Cerebellar nuclear complex (tissue), 1 donor: ENCODE measurements at regions not wholly inside any gene's neighbourhood (a gene's known extent, or its start where the extent isn't known, plus 50 kb on each side); places are given as distances from the start of the nearest gene placed in this dataset.
"Not testable (repeated sequence)": the region's sequence is repeated elsewhere in the genome, so short reads cannot be mapped to it uniquely, and the experiment has no call there.

Experiments used
- DNase-seq, 2 experiments: peaks; one replicate each; lab custom pipeline; 2025; lab: John Stamatoyannopoulos, UW

- no peak for DNase-seq
These were observed 274.1 kb upstream of the CHRM3 start for GRCh38 chr1:239112101-239112935.

DNA sequence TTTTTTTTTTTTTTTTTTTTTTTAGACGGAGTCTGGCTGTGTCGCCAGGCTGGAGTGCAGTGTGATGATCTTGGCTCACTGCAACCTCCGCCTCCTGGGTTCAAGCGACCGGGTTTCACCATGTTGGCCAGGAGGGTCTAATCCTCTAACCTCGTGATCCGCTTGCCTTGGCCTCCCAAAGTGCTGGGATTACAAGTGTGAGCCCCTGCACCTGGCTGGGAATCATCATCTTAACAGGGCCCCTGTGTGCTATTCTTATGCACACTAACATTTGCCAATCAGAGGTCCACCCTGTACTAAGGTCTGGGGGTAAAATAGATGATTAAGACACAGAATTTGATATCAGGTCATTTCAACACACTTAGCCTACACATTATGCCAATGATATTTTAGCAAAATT is 278.7 kb upstream of the CHRM3 start:
- no peak for DNase-seq

GRCh38 chr1:239106689-239107088 is 279.7 kb upstream of the CHRM3 start:
- not testable (repeated sequence) for DNase-seq

GRCh38 chr1:239098400-239099037 is 287.8 kb upstream of the CHRM3 start:
- DNase-seq: no peak

DNA sequence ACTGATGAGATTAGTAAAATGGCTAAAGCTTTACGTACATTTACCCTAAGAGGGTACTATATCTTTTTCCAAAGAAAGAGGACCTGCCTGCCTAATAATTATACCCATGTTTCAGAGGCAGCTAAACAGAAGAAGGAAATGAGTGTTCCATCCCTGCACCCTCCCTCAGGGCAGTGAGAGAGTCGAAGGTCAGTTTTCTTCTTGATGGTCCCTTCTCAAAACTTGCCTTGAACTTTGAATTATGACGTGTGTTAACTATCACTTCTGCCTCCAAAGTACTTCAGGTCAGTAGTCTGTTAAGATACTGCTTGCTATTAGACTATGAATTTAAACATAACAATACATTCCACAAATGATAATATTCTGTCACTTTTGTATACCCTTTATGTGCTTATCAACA is 294.8 kb upstream of the CHRM3 start:
- no peak for DNase-seq

DNA sequence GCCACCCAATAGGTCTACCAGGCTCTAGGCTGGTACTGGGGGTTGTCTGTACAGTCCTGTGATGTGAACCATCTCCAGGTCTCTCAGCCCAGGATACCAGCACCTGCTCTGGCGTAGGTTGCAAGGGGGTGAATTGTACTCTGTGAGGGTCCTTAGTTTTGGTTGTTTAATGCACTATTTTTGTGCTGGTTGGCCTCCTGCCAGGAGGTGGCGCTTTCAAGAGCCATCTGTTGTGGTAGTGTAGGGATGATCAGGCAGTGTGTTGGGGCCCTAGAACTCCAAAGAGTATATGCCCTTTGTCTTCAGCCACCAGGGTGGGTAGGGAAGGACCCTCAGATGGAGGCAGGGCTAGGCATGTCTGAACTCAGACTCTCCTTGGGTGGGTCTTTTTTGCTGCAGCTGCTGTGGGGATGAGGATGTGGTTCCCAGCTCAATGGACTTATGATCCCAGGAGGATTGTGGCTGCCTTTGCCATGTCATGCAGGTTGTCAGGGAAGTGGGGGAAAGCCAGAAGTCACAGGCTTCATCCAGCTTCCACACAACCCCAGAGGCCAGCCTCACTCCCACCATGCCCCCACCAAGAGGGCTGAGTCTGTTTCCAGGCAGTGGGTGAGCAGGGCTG is 301.8 kb upstream of the CHRM3 start:
- no peak for DNase-seq

- not testable (repeated sequence) for DNase-seq
These were observed 304.4 kb upstream of the CHRM3 start for GRCh38 chr1:239081947-239082346.

DNA sequence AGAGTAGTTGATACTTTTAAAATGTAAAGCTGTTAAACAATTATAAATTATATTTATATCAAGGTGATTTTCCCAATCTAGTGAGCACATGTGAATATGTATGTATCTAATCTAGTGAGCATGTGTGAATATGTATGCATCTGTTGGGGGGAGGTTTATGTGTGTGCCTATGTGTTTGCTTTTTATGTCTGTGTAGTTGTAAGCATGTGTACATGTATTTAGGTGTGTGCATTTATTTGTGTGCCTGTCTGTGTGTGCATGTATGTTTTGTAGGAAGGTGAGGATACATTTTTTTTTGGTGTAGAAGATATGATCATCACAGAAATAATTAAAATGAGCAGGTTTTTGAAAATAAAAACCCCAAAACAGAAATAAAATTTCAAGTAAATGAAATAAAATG is 318.9 kb upstream of the CHRM3 start:
- no peak for DNase-seq

- DNase-seq: no peak
These were observed 319.3 kb upstream of the CHRM3 start for GRCh38 chr1:239067058-239067457.

GRCh38 chr1:239061770-239062169 is 324.6 kb upstream of the CHRM3 start:
- no peak for DNase-seq

GRCh38 chr1:239058190-239058589 is 328.2 kb upstream of the CHRM3 start:
- DNase-seq: no peak

DNA sequence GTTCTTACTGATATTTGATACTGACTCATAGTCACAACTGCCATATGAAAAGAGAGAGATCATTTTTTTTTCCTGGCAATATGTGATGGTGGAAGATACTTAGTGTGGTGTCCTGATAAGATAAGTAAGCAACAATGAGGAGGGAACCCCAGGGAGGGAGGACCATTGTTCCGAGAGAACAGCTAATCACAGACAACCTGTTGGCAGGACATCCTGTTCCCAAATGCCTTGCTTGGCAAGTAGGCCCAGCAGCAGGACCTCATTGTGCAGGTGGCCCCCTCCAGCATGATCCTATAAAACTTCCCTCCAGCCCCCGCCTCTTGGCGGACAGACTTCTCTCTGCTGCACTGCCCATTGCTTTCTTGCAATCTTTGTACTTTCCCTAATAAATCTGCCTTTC is 329.4 kb upstream of the CHRM3 start:
- no peak for DNase-seq

DNA sequence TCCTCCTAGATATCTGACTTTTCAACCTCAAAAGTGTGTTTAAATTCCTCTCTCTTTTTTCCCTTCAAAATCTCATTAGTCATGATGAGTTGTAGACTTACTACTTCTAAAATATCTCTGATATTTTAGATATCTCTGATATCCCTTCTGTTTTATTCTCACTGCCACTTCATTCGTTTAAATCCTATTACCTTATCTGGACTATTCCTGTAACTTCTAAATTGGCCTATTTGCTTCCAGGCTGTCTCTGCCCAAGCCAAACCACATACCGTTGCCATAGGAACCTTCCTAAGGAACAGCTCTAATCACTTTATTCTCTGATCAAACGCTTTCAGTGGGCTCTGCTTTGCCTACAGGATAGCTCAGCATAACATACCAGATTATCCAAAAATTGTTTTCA is 333.1 kb upstream of the CHRM3 start:
- no peak for DNase-seq

DNA sequence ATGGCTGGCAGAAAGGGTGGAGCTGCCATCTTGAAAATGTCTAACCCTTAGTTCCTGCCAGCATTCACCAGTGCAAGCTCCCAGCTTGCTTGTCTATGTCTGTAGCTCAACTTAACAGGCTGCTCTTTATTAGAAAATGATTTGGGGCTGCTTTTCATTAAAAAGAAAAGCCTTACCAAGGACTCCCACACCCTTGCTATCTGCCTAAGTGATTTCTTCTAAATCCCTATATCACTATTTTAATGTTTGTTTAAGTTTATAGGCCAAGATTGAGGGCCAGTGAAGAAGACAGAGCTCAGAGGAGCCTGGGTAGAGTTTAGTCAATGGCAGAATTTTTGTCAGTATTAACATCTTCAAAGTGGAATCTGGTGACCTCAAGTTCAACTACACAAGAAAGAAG is 336.8 kb upstream of the CHRM3 start:
- no peak for DNase-seq

- no peak for DNase-seq
These were observed 341.5 kb upstream of the CHRM3 start for GRCh38 chr1:239044829-239045228.

DNA sequence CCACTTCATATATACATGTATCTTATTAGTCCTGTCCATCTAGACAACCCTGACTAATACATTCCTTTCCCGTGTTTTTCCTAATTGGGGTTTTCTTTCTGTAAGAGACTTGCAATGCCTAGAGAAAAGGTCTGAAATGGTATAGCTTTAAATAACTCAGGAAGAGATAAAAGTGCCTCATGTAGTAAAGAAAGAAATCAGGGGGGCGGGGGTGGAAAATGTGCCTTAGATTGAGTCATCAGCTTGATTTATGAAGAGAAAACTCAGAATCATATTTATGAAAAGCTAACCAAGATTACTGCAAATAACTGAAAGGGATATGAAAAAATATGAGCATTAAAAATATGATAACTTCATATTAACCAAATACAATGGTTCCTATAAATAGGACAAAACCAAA is 345.8 kb upstream of the CHRM3 start:
- DNase-seq: no peak

GRCh38 chr1:239031310-239031709 is 355.1 kb upstream of the CHRM3 start:
- DNase-seq: no peak

DNA sequence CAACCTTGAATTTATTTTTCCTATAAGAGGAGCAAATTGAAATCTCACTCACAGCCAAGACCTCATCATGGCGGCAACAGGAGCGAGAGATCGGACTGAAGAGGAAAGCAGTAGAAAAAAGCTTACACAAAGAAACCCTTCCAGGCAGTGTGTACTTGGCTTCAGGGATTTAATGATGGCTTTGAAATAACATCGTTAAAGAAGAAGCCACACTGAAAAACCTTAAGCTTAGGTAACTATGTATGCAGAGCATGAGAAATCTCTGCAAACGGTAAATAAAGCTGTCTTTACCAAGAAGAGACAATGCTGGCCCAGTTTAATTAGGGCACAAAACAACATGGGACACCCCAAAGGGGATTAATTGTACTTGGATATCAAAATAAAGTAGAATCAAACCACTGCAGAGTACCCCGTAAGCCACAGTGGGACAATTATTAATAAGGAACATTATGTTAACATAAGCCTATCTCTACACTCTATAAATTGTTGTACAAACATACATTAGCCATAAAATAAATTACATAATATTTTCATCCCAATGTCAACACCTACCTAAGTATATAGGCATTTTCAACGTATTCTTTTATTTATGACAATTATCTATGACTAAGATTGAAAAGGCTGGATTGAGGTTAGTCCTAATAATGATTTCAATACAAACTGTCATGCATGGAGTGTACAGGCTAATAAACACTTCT is 360.2 kb upstream of the CHRM3 start:
- DNase-seq: no peak

DNA sequence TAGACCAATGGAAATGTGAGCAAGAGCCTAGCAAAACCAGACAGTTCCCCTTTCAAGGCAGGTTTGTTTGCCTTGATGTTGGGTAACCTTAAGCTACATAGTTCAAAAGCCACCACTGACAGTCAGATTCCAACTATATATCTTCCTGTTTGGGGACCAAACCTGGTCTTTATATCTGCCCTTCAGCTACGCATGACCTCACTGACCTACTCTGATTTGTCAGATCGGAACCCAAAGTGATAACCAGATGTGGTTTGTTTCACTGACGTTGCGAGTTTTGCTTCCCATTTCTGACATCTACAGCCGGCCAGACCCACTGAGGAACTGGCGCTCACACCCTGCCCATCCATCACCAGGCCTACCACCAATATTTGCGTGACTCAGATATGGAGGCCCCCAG is 361.1 kb upstream of the CHRM3 start:
- no peak for DNase-seq

- no peak for DNase-seq
These were observed 362.5 kb upstream of the CHRM3 start for GRCh38 chr1:239023732-239024360.

- DNase-seq: no peak
These were observed 370.0 kb upstream of the CHRM3 start for GRCh38 chr1:239016337-239016736.

GRCh38 chr1:239011382-239011781 is 375.0 kb upstream of the CHRM3 start:
- no peak for DNase-seq
